GM23338 (cell line): ENCODE measurements at regions not wholly inside any gene's neighbourhood (a gene's known extent, or its start where the extent isn't known, plus 50 kb on each side); places are given as distances from the start of the nearest gene placed in this dataset.

ENCODE experiments used
- ATAC-seq: fragments of 200-7000 bp; cut with Tn5 transposase; 3 replicates; pipeline ENCODE4 v1.9.1; 2020
- DNase-seq: peaks from one replicate; pipeline ENCODE4 v3.0.0-alpha.2; 2015; ENCODE audit warnings: low spot score
- H2AFZ ChIP-seq: fragments of 200-600 bp; sonication (generic); 2 replicates; pipeline ENCODE4 v1.8.0; 2016; ENCODE audit warnings: antibody characterized with exemption, mild to moderate bottlenecking, moderate library complexity
- H3F3A ChIP-seq: fragments of 200-600 bp; sonication (generic); replicated peaks from 2 replicates; pipeline ENCODE4 v1.8.0; 2017; ENCODE audit warnings: antibody characterized with exemption, mixed run types, low read depth
- H3K27ac ChIP-seq: fragments of 200-600 bp; sonication (generic); 2 replicates; pipeline ENCODE4 v1.6.1; 2016; ENCODE audit warnings: low read depth
- H3K27me3 ChIP-seq: fragments of 200-600 bp; sonication (generic); 2 replicates; pipeline ENCODE4 v1.8.0; 2016; ENCODE audit warnings: mild to moderate bottlenecking, mixed run types, moderate library complexity; ENCODE audit not compliant: insufficient read depth
- H3K36me3 ChIP-seq: fragments of 200-600 bp; sonication (generic); 2 replicates; pipeline ENCODE4 v1.8.0; 2016; ENCODE audit warnings: mild to moderate bottlenecking; ENCODE audit not compliant: insufficient read depth
- H3K4me1 ChIP-seq: fragments of 200-600 bp; sonication (generic); 2 replicates; pipeline ENCODE4 v1.8.0; 2016; ENCODE audit warnings: mild to moderate bottlenecking, moderate library complexity; ENCODE audit not compliant: insufficient read depth
- H3K4me2 ChIP-seq: fragments of 200-600 bp; sonication (generic); 2 replicates; pipeline ENCODE4 v1.7.1; 2017; ENCODE audit warnings: mixed run types
- H3K4me3 ChIP-seq: fragments of 200-600 bp; sonication (generic); 2 replicates; pipeline ENCODE4 v1.6.1; 2016; ENCODE audit warnings: mixed run types
- H3K79me2 ChIP-seq: fragments of 200-600 bp; sonication (generic); replicated peaks from 2 replicates; pipeline ENCODE4 v1.8.0; 2017; ENCODE audit warnings: mild to moderate bottlenecking; ENCODE audit not compliant: insufficient read depth
- H3K9me2 ChIP-seq: fragments of 200-600 bp; sonication (generic); 2 replicates; pipeline ENCODE4 v1.8.0; 2017; ENCODE audit not compliant: insufficient read depth
- H4K20me1 ChIP-seq: fragments of 200-600 bp; sonication (generic); replicated peaks from 2 replicates; pipeline ENCODE4 v1.8.0; 2017; ENCODE audit warnings: mild to moderate bottlenecking; ENCODE audit not compliant: insufficient read depth
- H3K27ac Mint-ChIP-seq: 2 replicates; pipeline ENCODE4 v1.8.0; 2020; ENCODE audit warnings: inconsistent platforms, mild to moderate bottlenecking, moderate library complexity, mixed read lengths
- H3K27me3 Mint-ChIP-seq: 3 replicates; pipeline ENCODE4 v1.8.0; 2022; ENCODE audit warnings: low read depth, mild to moderate bottlenecking, moderate library complexity, mixed read lengths, inconsistent platforms; ENCODE audit not compliant: insufficient read depth, poor library complexity
- H3K36me3 Mint-ChIP-seq: 3 replicates; pipeline ENCODE4 v1.8.0; 2021; ENCODE audit warnings: low read depth, mild to moderate bottlenecking, inconsistent platforms, moderate library complexity, mixed read lengths
- H3K4me1 Mint-ChIP-seq: 3 replicates; pipeline ENCODE4 v1.8.0; 2020; ENCODE audit warnings: mild to moderate bottlenecking, inconsistent platforms, mixed read lengths
- H3K4me3 Mint-ChIP-seq: 3 replicates; pipeline ENCODE4 v1.8.0; 2021; ENCODE audit warnings: moderate library complexity, mild to moderate bottlenecking, inconsistent platforms, mixed read lengths
- H3K9me3 Mint-ChIP-seq: 3 replicates; pipeline ENCODE4 v1.8.0; 2020; ENCODE audit warnings: moderate library complexity, mild to moderate bottlenecking, inconsistent platforms, mixed read lengths
- CREB1 ChIP-seq: fragments of 250-450 bp; sonication (Bioruptor Pico); IDR thresholded peaks from 2 replicates; pipeline ENCODE4 v1.5.0; 2020; ENCODE audit warnings: low read depth, mild to moderate bottlenecking, moderate library complexity
- EZH2 ChIP-seq: fragments of 200-600 bp; sonication (generic); IDR thresholded peaks from one replicate; pipeline ENCODE4 v1.8.0; 2017; ENCODE audit warnings: antibody characterized with exemption, mild to moderate bottlenecking, low read depth; ENCODE audit not compliant: unreplicated experiment
- EZH2phosphoT487 ChIP-seq: fragments of 200-600 bp; sonication (generic); IDR thresholded peaks from one replicate; pipeline ENCODE4 v1.8.1; 2018; ENCODE audit warnings: antibody characterized with exemption; ENCODE audit not compliant: unreplicated experiment
- JUNB ChIP-seq: IDR thresholded peaks from one replicate; pipeline ENCODE4 v1.6.1; 2016; ENCODE audit warnings: antibody characterized with exemption; ENCODE audit not compliant: unreplicated experiment
- NANOG ChIP-seq: IDR thresholded peaks from 2 replicates; pipeline ENCODE4 v1.6.1; 2016; ENCODE audit warnings: antibody characterized with exemption, borderline replicate concordance
- POLR2AphosphoS5 ChIP-seq: IDR thresholded peaks from 2 replicates; pipeline ENCODE4 v1.6.1; 2016; ENCODE audit warnings: antibody characterized with exemption, low read depth
- REST ChIP-seq: IDR thresholded peaks from one replicate; pipeline ENCODE4 v1.6.1; 2018; ENCODE audit warnings: antibody characterized with exemption; ENCODE audit not compliant: unreplicated experiment
- STAT1 ChIP-seq: IDR thresholded peaks from one replicate; pipeline ENCODE4 v1.6.1; 2016; ENCODE audit warnings: antibody characterized with exemption; ENCODE audit not compliant: unreplicated experiment
- ZNF114 ChIP-seq: fragments of 250-450 bp; sonication (Bioruptor Pico); IDR thresholded peaks from 2 replicates; pipeline ENCODE4 v1.5.0; 2020; ENCODE audit warnings: mild to moderate bottlenecking, moderate library complexity

- no peak for TF ChIP-seq REST
- TF ChIP-seq NANOG: no peak
- no peak for TF ChIP-seq EZH2phosphoT487
- TF ChIP-seq STAT1: no peak
- TF ChIP-seq ZNF114: no peak
- no peak for TF ChIP-seq CREB1 (CRISPR knock-in tag)
Observed at GRCh38 chr2:228269351-228269750, 87.9 kb upstream of the SPHKAP start (continued).

- Histone ChIP-seq H3F3A (no peaks in the 10 kb centered on the region), H3K9me2 (peaks cover 7% of the 10 kb centered on the region), H3K27me3 (no peaks in the 10 kb centered on the region), H3K4me2 (no peak overlapping the region), H3K27ac (no peak overlapping the region), H2AFZ (no peak overlapping the region), H3K79me2 (no peaks in the 10 kb centered on the region), H3K4me1 (peaks cover 5% of the 10 kb centered on the region), H3K36me3 (no peaks in the 10 kb centered on the region), H3K4me3 (no peak overlapping the region), H4K20me1 (no peaks in the 10 kb centered on the region)
- DNase-seq: no peak
- no peak for TF ChIP-seq POLR2AphosphoS5
- TF ChIP-seq EZH2: no peak
- TF ChIP-seq REST: no peak
- TF ChIP-seq JUNB: no peak
- no peak overlapping the region for H3K4me3 Mint-ChIP-seq
- H3K4me1 Mint-ChIP-seq: peaks cover 4% of the 10 kb centered on the region; the same call in 1 of the 3 replicates
- peaks cover 4% of the 10 kb centered on the region; the same call in 2 of the 3 replicates for H3K9me3 Mint-ChIP-seq
- H3K36me3 Mint-ChIP-seq: no peaks in the 10 kb centered on the region
- no peak for ATAC-seq
- H3K27me3 Mint-ChIP-seq: no peaks in the 10 kb centered on the region
- H3K27ac Mint-ChIP-seq: no peak overlapping the region; the same call in 1 of the 2 replicates
Observed at GRCh38 chr2:228268756-228269155, 87.3 kb upstream of the SPHKAP start.
